ENCODE measurements at regions not wholly inside any gene's neighbourhood (a gene's known extent, or its start where the extent isn't known, plus 50 kb on each side); places are given as distances from the start of the nearest gene placed in this dataset.

DNA sequence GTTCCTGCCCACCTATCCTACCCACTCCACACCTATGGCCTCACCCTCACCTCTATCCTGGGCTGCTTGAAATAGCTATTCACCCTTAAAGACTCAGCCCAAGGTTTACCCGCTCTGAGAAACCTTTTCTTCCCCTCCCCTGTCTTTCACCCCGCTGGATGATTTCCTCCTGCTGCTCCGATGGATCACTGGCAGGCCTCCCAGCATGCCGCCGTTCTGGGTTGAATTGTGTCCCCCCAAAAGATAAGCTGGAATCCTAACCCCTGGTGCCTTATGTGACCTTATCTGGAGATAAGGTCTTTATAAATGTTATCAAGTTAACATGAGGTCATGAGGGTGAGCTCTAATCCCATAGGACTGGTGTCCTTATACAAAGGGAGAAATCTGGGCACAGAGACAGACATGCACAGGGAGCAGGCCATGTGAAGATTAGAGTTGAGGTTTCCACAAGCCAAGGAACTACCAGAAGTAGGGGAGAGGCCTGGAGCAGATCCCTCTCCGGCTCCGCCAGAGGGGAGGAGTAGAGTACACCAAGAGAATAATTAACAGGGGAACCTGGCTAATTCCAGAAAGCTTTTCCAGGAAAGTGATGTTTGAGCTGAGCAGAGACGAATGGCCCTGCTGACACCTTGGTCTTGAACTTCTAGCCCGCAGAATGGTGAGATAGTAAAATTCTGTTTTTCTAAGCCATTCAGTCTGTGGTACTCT is 110.0 kb upstream of the SERBP1 start:
- Mint-ChIP-seq H3K4me3 (no peak overlapping the region), H3K27me3 (peaks cover 9% of the 10 kb centered on the region), H3K27ac (no peak overlapping the region), H3K9me3 (ENCODE audit: insufficient read depth) (no peaks in the 10 kb centered on the region), H3K4me1 (no peaks in the 10 kb centered on the region)
- ChIA-PET POLR2A (no interaction called here), CTCF (interaction anchor here (0.9 to 11.1 kb wide), 4 partner anchors 13 to 220 kb away, joined by 3 to 200 read pairs (median 4); no protein-coding TSS in a partner anchor)
- Histone ChIP-seq H3K9me3 (ENCODE audit: control extremely low read depth in 1 of 3, control insufficient read depth in 2 of 3, insufficient read depth in 1 of 3, low read length in 2 of 3) (no peaks in the 10 kb centered on the region), H3K36me3 (replicated peaks in 1 of 2; ENCODE audit: control extremely low read depth in 1 of 2, control insufficient read depth in 1 of 2, extremely low read depth in 1 of 2, insufficient read depth in 2 of 2, low read length in 1 of 2) (no peaks in the 10 kb centered on the region), H3K4me2 (replicated peaks; ENCODE audit: low read depth, low read length, poor library complexity, severe bottlenecking) (no peak overlapping the region), H3K27me3 (replicated peaks in 1 of 4; ENCODE audit: control extremely low read depth in 1 of 4, control insufficient read depth in 3 of 4, insufficient read depth in 4 of 4, low read length in 3 of 4) (no peaks in the 10 kb centered on the region), H3K9ac (ENCODE audit: low read length) (no peak overlapping the region), H3K27ac (ENCODE audit: low read length in 2 of 2) (no peak overlapping the region), H3K4me1 (ENCODE audit: control insufficient read depth in 2 of 2, insufficient read depth in 2 of 2, low read length in 2 of 2) (no peaks in the 10 kb centered on the region), H3K4me3 (ENCODE audit: control extremely low read depth in 1 of 5, extremely low read depth in 1 of 5, insufficient read depth in 1 of 5, low read depth in 2 of 5, low read length in 4 of 5) (no peak overlapping the region), H3K79me2 (ENCODE audit: control insufficient read depth, insufficient read depth, low read length) (no peaks in the 10 kb centered on the region), H4K20me1 (ENCODE audit: control insufficient read depth, insufficient read depth, low read length, poor library complexity, severe bottlenecking) (no peaks in the 10 kb centered on the region), H2AFZ (ENCODE audit: insufficient read depth, low read depth, low read length, poor library complexity, severe bottlenecking) (no peak overlapping the region)
- 92% methylated on average over 8 of the region's 9 CpGs for WGBS (ENCODE audit: insufficient coverage)
- ATAC-seq (ENCODE audit: low read depth) (no peak), DNase-seq (no peak)
- intact Hi-C loops (cut with micrococcal nuclease), result no loop called here
- no peak for TF ChIP-seq EZH2 (IDR thresholded peaks at IDR 0.05; ENCODE audit: borderline replicate concordance, insufficient read depth, low read depth, low read length, poor library complexity, severe bottlenecking)
- TF ChIP-seq, protein P1, sequence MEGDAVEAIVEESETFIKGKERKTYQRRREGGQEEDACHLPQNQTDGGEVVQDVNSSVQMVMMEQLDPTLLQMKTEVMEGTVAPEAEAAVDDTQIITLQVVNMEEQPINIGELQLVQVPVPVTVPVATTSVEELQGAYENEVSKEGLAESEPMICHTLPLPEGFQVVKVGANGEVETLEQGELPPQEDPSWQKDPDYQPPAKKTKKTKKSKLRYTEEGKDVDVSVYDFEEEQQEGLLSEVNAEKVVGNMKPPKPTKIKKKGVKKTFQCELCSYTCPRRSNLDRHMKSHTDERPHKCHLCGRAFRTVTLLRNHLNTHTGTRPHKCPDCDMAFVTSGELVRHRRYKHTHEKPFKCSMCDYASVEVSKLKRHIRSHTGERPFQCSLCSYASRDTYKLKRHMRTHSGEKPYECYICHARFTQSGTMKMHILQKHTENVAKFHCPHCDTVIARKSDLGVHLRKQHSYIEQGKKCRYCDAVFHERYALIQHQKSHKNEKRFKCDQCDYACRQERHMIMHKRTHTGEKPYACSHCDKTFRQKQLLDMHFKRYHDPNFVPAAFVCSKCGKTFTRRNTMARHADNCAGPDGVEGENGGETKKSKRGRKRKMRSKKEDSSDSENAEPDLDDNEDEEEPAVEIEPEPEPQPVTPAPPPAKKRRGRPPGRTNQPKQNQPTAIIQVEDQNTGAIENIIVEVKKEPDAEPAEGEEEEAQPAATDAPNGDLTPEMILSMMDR (IDR thresholded peaks at IDR 0.05), result no peak

DNA sequence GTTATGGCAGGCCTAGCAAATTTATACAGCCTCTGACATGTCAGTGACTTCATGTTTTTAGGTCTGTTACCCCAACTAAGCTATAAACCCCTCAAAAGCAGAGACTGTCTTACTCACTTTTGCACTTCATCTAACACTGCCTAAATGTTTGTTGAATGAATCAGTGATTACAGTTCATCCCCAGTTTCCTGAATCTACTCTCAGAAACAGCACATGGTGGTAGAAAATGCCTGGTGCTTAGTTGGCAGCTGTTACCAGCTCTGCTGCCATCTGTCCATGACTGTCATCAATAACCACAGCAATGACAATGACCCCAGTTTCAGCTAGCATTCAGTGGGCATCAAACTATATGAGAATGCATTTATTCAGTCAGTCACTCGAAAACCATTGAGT is 110.5 kb upstream of the SERBP1 start:
- WGBS (ENCODE audit: insufficient coverage), result no CpG with 5 or more reads among the region's 1 CpG
- Histone ChIP-seq H3K4me2 (replicated peaks; ENCODE audit: low read depth, low read length, poor library complexity, severe bottlenecking) (no peak overlapping the region), H2AFZ (ENCODE audit: insufficient read depth, low read depth, low read length, poor library complexity, severe bottlenecking) (no peak overlapping the region), H3K79me2 (ENCODE audit: control insufficient read depth, insufficient read depth, low read length) (no peaks in the 10 kb centered on the region), H3K4me3 (ENCODE audit: control extremely low read depth in 1 of 5, extremely low read depth in 1 of 5, insufficient read depth in 1 of 5, low read depth in 2 of 5, low read length in 4 of 5) (no peak overlapping the region), H3K4me1 (ENCODE audit: control insufficient read depth in 2 of 2, insufficient read depth in 2 of 2, low read length in 2 of 2) (no peaks in the 10 kb centered on the region), H3K36me3 (replicated peaks in 1 of 2; ENCODE audit: control extremely low read depth in 1 of 2, control insufficient read depth in 1 of 2, extremely low read depth in 1 of 2, insufficient read depth in 2 of 2, low read length in 1 of 2) (no peaks in the 10 kb centered on the region), H4K20me1 (ENCODE audit: control insufficient read depth, insufficient read depth, low read length, poor library complexity, severe bottlenecking) (no peaks in the 10 kb centered on the region), H3K27ac (ENCODE audit: low read length in 2 of 2) (no peak overlapping the region), H3K9me3 (ENCODE audit: control extremely low read depth in 1 of 3, control insufficient read depth in 2 of 3, insufficient read depth in 1 of 3, low read length in 2 of 3) (no peaks in the 10 kb centered on the region), H3K9ac (ENCODE audit: low read length) (no peak overlapping the region), H3K27me3 (replicated peaks in 1 of 4; ENCODE audit: control extremely low read depth in 1 of 4, control insufficient read depth in 3 of 4, insufficient read depth in 4 of 4, low read length in 3 of 4) (no peaks in the 10 kb centered on the region)
- intact Hi-C loops (cut with micrococcal nuclease), result no loop called here
- Mint-ChIP-seq H3K9me3 (ENCODE audit: insufficient read depth) (no peaks in the 10 kb centered on the region), H3K4me1 (no peaks in the 10 kb centered on the region), H3K27ac (no peak overlapping the region), H3K4me3 (no peak overlapping the region), H3K27me3 (peaks cover 9% of the 10 kb centered on the region)
- ATAC-seq (ENCODE audit: low read depth), result no peak
- CTCF ChIA-PET, result interaction anchor here (0.8 to 11.1 kb wide), 6 partner anchors 8 to 580 kb away, joined by 3 to 200 read pairs (median 4); no protein-coding TSS in a partner anchor
- TF ChIP-seq EZH2 (IDR thresholded peaks at IDR 0.05; ENCODE audit: borderline replicate concordance, insufficient read depth, low read depth, low read length, poor library complexity, severe bottlenecking), result no peak
- TF ChIP-seq, protein P1 (IDR thresholded peaks at IDR 0.05), result no peak
- POLR2A ChIA-PET, result no interaction called here
- DNase-seq, result no peak
